Neural progenitor cell (in vitro differentiated cells): ENCODE measurements at regions not wholly inside any gene's neighbourhood (a gene's known extent, or its start where the extent isn't known, plus 50 kb on each side); places are given as distances from the start of the nearest gene placed in this dataset.

Source experiments
- EZH2 ChIP-seq: fragments of 200-600 bp; sonication (generic); IDR thresholded peaks from 2 replicates; pipeline ENCODE4 v1.6.1; 2017; ENCODE audit warnings: antibody characterized with exemption, mild to moderate bottlenecking, moderate library complexity
- EZH2phosphoT487 ChIP-seq: fragments of 200-600 bp; sonication (generic); IDR thresholded peaks from 2 replicates; pipeline ENCODE4 v1.6.1; 2017; ENCODE audit warnings: antibody characterized with exemption
- TF ChIP-seq, protein P1 (sequence below): fragments of 200-600 bp; sonication (generic); IDR thresholded peaks from 2 replicates; pipeline ENCODE4 v1.5.1; 2017; ENCODE audit warnings: antibody characterized with exemption, mild to moderate bottlenecking

- TF ChIP-seq, protein P1, sequence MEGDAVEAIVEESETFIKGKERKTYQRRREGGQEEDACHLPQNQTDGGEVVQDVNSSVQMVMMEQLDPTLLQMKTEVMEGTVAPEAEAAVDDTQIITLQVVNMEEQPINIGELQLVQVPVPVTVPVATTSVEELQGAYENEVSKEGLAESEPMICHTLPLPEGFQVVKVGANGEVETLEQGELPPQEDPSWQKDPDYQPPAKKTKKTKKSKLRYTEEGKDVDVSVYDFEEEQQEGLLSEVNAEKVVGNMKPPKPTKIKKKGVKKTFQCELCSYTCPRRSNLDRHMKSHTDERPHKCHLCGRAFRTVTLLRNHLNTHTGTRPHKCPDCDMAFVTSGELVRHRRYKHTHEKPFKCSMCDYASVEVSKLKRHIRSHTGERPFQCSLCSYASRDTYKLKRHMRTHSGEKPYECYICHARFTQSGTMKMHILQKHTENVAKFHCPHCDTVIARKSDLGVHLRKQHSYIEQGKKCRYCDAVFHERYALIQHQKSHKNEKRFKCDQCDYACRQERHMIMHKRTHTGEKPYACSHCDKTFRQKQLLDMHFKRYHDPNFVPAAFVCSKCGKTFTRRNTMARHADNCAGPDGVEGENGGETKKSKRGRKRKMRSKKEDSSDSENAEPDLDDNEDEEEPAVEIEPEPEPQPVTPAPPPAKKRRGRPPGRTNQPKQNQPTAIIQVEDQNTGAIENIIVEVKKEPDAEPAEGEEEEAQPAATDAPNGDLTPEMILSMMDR = no peak
- TF ChIP-seq EZH2 = no peak
- no peak for TF ChIP-seq EZH2phosphoT487
Measured at GRCh38 chr18:31218671-31219383, 56.2 kb upstream of the DSC1 start.
